DOHH2 (cell line): ENCODE measurements at regions not wholly inside any gene's neighbourhood (a gene's known extent, or its start where the extent isn't known, plus 50 kb on each side); places are given as distances from the start of the nearest gene placed in this dataset.

Source experiments
- EZH2phosphoT487 ChIP-seq: fragments of 200-600 bp; sonication (generic); IDR thresholded peaks from 2 replicates; pipeline ENCODE4 v1.6.1; 2017; ENCODE audit warnings: borderline replicate concordance, mild to moderate bottlenecking, antibody characterized with exemption, low read length, moderate library complexity, mixed read lengths
- TF ChIP-seq, protein P1 (sequence below): fragments of 200-600 bp; sonication (generic); IDR thresholded peaks from one replicate; pipeline ENCODE4 v1.5.1; 2014; ENCODE audit warnings: antibody characterized with exemption, mild to moderate bottlenecking, low read depth, low read length; ENCODE audit not compliant: poor library complexity, severe bottlenecking

DNA sequence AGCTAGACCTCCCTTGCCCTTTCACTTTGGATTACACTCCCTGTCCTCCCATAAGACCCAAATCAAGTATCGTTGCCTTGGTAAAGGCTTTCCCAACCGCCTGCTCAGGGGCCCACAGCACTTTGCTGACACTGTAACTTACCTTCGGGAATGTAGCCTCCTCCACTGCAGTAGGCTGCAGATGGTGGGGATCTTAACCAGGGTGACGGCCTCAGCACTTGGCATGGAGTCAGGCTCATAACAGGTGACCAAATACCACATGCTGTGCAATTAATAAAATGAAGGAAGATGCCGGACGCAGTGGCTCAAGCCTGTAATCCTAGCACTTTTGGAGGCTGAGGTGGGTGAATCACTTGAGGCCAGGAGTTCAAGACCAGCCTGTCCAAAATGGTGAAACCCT lies 88.7 kb upstream of the IRF2BP2 start:
- TF ChIP-seq, protein P1, sequence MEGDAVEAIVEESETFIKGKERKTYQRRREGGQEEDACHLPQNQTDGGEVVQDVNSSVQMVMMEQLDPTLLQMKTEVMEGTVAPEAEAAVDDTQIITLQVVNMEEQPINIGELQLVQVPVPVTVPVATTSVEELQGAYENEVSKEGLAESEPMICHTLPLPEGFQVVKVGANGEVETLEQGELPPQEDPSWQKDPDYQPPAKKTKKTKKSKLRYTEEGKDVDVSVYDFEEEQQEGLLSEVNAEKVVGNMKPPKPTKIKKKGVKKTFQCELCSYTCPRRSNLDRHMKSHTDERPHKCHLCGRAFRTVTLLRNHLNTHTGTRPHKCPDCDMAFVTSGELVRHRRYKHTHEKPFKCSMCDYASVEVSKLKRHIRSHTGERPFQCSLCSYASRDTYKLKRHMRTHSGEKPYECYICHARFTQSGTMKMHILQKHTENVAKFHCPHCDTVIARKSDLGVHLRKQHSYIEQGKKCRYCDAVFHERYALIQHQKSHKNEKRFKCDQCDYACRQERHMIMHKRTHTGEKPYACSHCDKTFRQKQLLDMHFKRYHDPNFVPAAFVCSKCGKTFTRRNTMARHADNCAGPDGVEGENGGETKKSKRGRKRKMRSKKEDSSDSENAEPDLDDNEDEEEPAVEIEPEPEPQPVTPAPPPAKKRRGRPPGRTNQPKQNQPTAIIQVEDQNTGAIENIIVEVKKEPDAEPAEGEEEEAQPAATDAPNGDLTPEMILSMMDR = no peak
- no peak for TF ChIP-seq EZH2phosphoT487
